ENCODE measurements at regions not wholly inside any gene's neighbourhood (a gene's known extent, or its start where the extent isn't known, plus 50 kb on each side); places are given as distances from the start of the nearest gene placed in this dataset.

DNA sequence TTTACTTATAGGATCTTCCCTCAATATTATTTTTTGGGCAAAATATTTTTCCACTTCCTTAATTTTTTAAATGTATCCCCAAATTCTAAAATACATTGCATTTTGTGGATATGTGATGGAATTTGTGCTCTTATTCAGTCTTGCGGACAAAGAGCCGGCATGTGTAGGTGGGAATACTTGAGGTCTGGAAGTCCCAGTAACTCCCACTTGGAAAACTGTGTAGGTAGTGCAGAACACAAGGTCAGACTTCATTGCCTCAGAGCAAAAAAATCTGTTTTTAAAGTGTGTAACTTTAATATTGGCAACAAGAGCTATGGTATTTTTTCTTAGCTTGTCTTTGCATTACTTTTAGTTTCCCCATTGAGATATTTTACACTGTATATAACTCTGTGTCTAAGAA is 68.5 kb upstream of the SEMA3A start:
- TF ChIP-seq, protein P1, sequence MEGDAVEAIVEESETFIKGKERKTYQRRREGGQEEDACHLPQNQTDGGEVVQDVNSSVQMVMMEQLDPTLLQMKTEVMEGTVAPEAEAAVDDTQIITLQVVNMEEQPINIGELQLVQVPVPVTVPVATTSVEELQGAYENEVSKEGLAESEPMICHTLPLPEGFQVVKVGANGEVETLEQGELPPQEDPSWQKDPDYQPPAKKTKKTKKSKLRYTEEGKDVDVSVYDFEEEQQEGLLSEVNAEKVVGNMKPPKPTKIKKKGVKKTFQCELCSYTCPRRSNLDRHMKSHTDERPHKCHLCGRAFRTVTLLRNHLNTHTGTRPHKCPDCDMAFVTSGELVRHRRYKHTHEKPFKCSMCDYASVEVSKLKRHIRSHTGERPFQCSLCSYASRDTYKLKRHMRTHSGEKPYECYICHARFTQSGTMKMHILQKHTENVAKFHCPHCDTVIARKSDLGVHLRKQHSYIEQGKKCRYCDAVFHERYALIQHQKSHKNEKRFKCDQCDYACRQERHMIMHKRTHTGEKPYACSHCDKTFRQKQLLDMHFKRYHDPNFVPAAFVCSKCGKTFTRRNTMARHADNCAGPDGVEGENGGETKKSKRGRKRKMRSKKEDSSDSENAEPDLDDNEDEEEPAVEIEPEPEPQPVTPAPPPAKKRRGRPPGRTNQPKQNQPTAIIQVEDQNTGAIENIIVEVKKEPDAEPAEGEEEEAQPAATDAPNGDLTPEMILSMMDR (IDR thresholded peaks at IDR 0.05), result no peak
- TF ChIP-seq POLR2A (IDR thresholded peaks at IDR 0.05), result no peak

Data from tibial nerve (tissue), 3 donors.